GM21576 (cell line): ENCODE measurements at regions not wholly inside any gene's neighbourhood (a gene's known extent, or its start where the extent isn't known, plus 50 kb on each side); places are given as distances from the start of the nearest gene placed in this dataset.

ENCODE experiments used
- ATAC-seq: cut with Tn5 transposase; IDR thresholded peaks from one replicate; pipeline ENCODE4 v1.9.1; 2021; ENCODE audit warnings: mild to moderate bottlenecking, moderate library complexity; ENCODE audit not compliant: unreplicated experiment

- no peak for ATAC-seq
These were observed 274.8 kb downstream of the SS18 start for GRCh38 chr18:25815659-25816058.

DNA sequence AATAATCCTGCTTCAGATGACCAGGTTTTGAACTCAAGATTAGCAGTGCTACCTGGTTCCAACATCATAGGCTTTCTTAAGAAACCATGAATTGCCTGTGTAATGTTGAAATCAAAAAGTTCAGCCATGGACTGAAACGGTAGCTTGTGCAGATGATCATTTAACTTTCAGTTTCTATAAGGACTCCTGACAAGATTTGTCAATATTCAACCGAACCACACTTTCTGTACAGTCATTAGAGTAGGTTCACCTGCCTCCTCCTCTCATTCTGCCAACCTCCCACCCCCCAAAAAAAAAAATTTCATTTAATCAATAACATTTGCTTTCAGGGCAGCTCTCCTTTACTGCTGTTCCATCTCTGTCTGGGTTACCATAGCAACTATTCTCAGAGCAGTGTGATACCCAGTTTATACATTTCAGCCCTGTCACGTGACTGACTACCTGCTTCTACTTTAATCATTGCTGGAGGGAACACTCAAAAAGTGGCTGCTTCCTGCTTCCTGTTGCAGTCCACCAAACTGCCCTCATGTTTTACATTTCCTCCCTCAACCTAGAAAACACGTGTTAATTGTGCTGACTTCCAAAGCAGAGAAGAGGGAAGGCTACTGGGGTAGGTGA is 275.5 kb downstream of the SS18 start:
- ATAC-seq = peak; percentile 79

- ATAC-seq = no peak
These were observed 277.3 kb downstream of the SS18 start for GRCh38 chr18:25813110-25813509.

DNA sequence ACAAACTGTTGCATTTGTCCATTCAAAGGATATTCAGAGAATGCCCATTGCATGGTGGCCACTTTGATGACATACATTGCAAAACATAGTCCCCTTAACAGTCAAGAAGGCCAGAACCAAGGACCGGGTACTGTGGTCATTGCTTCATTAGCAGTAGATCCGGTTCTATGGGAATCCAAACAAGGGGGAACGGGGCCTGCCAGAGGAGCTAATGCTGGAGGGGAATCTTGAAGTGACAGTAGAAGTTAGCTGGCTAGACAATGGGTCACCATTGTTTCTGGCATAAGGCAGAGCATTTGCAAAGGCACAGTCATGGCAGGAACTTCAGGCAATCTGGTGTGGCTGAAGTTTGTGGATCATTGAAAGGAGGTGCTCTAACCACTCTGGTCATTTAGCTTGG is 279.7 kb downstream of the SS18 start:
- ATAC-seq = no peak

DNA sequence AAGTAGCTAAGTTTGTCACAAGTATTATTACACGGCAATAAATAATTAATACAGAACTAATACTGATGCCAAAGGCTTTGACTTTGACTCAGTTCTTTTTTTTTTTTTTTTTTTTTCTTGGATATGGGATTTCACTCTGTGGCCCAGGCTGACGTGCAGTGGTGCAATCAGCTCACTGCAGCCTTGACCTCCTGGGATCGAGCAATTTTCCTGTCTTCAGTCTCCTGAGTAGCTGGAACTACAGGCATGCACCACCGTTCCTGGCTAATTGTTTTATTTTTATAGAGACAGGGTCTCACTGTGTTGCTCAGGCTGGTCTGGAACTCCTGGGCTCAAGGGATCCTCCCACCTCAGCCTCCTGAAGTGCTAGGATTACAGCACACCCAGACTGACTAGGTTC is 284.5 kb downstream of the SS18 start:
- no peak for ATAC-seq

DNA sequence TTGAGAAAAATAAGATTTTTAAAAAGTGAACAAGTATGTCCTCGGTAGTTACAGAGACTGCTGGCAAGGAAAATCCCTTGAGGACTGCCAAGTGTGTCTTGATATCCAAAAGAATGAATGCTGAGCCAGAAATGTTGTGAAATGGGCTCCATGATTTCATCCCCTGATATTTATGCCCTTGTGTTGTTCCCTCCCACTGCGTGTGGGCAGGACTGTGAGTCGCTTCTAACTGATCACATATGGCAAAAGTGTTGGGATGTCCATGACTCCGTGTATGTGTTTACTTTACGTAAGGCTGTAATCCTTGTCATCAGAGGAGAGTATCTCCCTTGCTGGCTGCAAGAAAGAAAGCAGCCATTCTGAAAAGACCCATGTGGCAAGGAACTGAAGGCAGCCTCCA is 285.1 kb downstream of the SS18 start:
- no peak for ATAC-seq

GRCh38 chr18:25799231-25799630 is 291.2 kb downstream of the SS18 start:
- no peak for ATAC-seq

GRCh38 chr18:25798046-25798445 is 292.4 kb downstream of the SS18 start:
- ATAC-seq = no peak

DNA sequence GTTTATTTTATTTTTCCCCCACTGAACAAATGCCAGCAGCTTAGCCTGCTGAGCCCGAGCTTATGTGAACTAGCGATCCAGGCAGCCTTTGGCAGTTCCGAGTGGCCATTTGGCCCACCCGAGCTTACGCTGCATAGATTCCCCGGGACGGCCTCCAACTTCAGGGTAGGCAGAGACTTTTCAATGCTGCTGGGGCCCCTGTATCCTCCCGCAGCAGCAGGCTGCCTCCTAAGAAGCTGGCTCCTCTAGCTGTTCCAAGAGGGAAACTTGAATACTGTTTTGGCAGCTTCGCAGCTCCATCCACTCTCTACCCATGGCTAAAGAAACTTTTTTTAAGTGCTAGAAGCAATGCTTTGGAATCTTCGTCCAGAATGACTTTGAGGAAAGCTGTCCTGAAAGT is 295.2 kb downstream of the SS18 start:
- ATAC-seq = no peak

DNA sequence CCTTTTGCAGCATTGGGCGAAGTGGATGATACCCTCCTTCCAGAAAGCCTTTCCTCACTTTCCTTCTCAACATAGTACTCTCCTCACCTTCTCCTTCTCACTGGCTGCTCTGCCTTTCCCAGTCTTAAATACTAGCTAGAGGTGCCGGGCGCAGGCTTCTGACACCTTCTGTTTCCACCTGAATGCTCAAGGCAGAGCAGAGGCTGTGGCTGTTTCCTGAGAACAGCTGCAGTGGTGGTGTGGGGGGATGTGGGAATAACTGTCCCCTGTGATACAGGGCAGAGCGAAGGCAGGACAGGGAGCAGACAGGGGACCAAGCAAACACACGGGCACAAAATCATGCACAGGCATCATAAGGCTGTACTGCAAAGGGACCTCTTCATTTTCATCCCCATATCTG is 303.1 kb downstream of the SS18 start:
- ATAC-seq = no peak

- ATAC-seq = no peak
These were observed 303.7 kb downstream of the SS18 start for GRCh38 chr18:25786758-25787157.

DNA sequence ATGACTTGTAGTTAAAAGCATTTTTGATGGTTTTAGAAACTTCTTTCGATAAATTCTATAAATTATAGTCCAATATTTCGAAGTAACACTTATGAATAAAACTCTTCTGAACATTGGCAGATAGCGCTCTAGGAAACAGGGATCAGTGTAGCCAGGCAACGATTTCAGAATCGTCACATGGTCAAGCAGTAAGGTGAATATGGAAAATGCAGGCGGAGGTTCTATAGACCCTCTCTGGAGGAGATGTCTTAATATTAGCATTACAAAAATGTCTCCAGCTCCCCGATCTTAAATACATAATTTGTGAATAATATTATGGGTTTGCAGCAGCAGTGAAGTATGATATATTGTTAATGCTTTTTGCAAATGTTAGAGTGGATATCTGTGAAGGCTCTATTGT is 310.3 kb downstream of the SS18 start:
- no peak for ATAC-seq

DNA sequence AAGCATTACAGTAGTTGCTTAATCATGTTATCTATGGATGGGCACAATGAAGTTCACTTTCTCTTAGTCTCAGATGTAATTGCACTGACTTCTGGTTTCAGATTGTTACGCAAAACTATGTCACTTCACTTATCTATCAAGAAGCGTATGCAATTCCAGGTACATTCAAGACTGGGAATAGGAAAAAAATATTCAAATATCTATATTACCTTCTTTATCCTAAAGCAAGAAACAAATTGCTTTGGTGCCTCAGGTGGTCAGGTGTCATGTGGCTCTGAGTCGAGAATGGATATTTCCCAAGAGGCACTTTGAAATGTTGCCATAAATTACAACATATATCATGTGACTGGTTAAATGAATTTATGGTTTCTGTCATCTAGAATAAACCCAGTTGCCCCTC is 318.6 kb downstream of the SS18 start:
- no peak for ATAC-seq

DNA sequence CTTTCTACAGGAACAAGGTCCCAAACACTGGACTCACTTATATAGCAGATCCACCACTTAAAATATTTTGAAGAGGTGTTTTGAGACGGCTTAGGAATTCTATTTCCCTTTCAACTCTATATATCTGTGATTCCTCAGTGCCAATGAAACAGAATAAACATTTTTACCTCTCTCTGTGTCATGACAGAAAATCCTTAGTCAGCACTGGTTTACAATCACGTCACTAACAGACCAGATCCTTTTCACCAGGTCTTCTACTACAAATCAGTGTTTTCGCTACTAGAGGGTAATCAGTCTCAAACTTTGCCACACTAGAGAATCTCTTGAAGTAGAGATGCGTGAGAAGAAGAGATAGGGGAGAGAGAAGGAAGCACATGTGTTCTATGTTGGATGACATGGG is 325.6 kb downstream of the SS18 start:
- ATAC-seq = no peak

- no peak for ATAC-seq
These were observed 331.3 kb downstream of the SS18 start for GRCh38 chr18:25759111-25759510.

GRCh38 chr18:25743646-25744151 is 346.7 kb downstream of the SS18 start:
- ATAC-seq = no peak

DNA sequence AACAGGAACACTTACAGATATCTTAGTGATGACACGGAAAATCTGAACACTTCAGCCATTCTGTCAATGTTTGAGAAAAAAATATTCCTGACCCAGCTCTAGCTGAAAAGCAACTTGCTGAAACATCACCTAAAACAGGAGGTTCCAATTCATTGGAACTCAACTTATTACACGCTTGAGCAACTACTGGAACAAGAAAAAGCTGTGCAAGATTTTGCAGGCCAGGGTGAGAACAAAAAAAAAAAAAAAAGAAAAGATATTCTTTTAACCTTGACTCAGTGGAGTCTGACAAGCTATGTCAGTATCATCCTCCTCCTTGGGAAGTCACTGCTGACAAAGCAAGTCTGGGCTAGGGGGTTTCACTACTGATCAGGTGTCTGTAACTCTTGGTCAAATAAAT is 351.0 kb downstream of the SS18 start:
- no peak for ATAC-seq

DNA sequence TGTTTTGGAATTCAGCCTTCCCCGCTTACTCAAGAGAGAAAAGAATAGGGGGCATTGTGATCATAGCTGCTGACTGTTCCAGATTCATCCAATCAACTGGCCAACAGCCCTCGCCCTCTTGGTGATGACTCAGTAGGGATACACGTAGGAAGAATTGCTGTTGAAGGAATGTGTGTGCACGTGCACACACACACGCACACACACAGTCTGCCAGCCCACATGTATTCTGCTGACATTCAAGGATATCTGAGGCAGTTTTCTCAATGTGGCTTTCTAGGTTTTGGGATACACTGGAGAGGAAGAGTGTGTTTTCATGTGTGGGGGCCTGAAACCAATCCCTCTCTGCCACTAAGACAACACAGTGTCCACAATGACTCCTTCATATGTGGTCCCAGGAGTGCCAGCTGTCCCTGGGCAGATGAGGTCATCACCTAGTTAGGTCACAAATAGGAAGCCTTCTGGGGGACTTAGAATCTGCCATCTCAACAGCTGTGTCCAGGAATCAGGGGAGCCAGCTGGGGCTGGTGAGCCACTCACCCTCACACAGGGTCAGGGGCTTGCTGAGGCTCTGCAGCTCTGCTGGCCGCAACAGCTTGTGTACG is 352.6 kb downstream of the SS18 start:
- ATAC-seq = no peak

DNA sequence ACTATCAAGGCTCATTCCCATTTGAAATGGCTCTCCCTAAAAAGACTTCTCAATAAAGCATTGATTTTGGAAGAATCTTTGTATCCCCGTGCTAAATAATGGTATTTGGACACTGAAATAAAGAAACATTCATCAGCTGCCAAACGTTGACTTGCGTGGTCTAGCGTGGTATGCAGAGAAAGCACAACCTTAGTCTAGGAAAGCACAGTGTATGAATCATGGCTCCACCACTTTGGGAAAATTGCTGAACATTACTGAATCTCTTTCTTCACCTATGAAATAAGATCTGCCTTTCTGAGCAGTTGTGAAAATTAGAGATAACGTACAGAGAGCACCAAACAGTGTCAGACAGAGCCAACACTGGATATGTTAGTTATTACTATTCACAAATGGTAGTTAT is 353.9 kb downstream of the SS18 start:
- ATAC-seq = no peak

- ATAC-seq = no peak
These were observed 355.0 kb downstream of the SS18 start for GRCh38 chr18:25735459-25735858.

DNA sequence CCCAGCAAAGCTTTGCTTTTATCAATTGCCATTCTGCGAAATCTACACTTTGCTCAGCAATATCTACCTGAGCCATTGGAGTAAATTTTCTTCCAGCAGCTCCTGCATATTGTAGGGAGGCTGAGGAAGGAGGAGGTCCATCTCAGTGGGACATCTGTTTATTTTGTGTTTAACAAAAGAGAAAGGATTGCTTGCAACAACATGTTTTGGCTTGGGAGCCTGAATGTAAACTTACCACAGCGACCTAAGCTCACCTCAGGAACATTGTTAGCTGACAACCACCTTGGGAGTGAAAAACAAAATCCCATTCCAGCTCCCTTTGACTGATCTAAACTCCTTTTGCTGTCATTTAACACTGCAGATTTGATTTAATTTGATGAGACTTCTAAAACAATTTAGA is 356.1 kb downstream of the SS18 start:
- no peak for ATAC-seq

- ATAC-seq = no peak
These were observed 357.6 kb downstream of the SS18 start for GRCh38 chr18:25732862-25733261.

- ATAC-seq = no peak
These were observed 361.3 kb downstream of the SS18 start for GRCh38 chr18:25729072-25729471.
